Chondrocyte (in vitro differentiated cells): ENCODE measurements at regions not wholly inside any gene's neighbourhood (a gene's known extent, or its start where the extent isn't known, plus 50 kb on each side); places are given as distances from the start of the nearest gene placed in this dataset.
"Not testable (repeated sequence)": the region's sequence is repeated elsewhere in the genome, so short reads cannot be mapped to it uniquely, and the experiment has no call there.

Source experiments
- DNase-seq: peaks from one replicate; pipeline ENCODE4 v3.0.0; 2021; ENCODE audit warnings: mixed read lengths, low spot score
- H3K27ac Mint-ChIP-seq: one replicate; pipeline ENCODE4 v1.8.0; 2021; ENCODE audit warnings: mild to moderate bottlenecking, moderate library complexity, mixed read lengths; ENCODE audit not compliant: unreplicated experiment
- H3K27me3 Mint-ChIP-seq: 2 replicates; pipeline ENCODE4 v1.8.0; 2021; ENCODE audit warnings: low read depth, mixed read lengths
- H3K36me3 Mint-ChIP-seq: 2 replicates; pipeline ENCODE4 v1.8.0; 2021; ENCODE audit warnings: low read depth, mixed read lengths
- H3K4me1 Mint-ChIP-seq: 2 replicates; pipeline ENCODE4 v1.8.0; 2021; ENCODE audit warnings: low read depth, mild to moderate bottlenecking, mixed read lengths
- H3K4me3 Mint-ChIP-seq: one replicate; pipeline ENCODE4 v1.8.0; 2021; ENCODE audit warnings: mild to moderate bottlenecking, moderate library complexity, mixed read lengths; ENCODE audit not compliant: unreplicated experiment
- H3K9me3 Mint-ChIP-seq: 2 replicates; pipeline ENCODE4 v1.8.0; 2021; ENCODE audit warnings: low read depth, mixed read lengths
- CTCF ChIP-seq: fragments of 200-600 bp; sonication (generic); IDR thresholded peaks from 2 replicates; pipeline ENCODE4 v1.5.0; 2021; ENCODE audit warnings: antibody characterized with exemption, mild to moderate bottlenecking, moderate library complexity

DNA sequence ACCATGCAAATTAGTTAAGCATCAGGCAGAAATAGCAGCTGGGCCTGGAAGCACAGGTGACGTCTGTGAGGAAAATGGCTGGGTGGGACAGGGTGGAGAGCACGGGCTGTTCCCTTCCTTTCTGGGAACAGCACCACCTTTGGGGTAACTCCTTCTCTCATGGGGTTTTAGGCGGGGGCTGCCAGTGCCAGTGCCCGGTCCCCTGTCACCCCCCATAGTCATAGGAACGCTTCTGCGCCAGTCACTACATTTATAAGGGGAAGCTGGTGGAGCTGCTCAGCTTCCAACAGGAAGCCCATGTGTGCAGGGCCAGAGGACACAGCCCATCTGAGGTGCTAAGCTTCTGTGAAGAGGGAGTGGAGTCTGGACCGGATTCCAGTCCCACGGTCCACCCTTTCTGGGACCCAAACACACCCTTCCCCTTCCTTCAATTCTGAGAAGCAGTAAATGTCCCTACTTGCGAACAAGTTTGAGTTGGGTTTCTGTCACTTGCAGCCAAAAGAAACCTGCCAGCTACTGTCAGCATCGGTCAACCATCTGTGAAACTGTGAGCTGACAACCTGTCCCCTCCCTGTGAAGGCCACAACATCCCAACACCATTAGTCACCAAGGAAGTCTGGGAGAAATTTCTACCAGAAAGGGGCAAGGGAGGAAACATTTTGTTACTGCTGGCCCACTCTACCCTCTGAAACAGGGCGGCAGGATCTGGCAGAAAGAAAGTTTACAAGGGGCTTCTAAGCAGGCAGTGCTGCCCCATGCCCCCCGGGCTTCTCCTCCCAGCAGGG is 86.0 kb upstream of the AMZ2 start:
- Mint-ChIP-seq H3K4me3 (no peak overlapping the region), H3K27me3 (no peaks in the 10 kb centered on the region), H3K27ac (no peak overlapping the region), H3K36me3 (no peaks in the 10 kb centered on the region), H3K9me3 (no peaks in the 10 kb centered on the region), H3K4me1 (no peaks in the 10 kb centered on the region)
- no peak for DNase-seq
- TF ChIP-seq CTCF: no peak

GRCh38 chr17:68168273-68169164 is 79.3 kb upstream of the AMZ2 start:
- not testable (repeated sequence) for H3K4me1 Mint-ChIP-seq, H3K4me3 Mint-ChIP-seq

DNA sequence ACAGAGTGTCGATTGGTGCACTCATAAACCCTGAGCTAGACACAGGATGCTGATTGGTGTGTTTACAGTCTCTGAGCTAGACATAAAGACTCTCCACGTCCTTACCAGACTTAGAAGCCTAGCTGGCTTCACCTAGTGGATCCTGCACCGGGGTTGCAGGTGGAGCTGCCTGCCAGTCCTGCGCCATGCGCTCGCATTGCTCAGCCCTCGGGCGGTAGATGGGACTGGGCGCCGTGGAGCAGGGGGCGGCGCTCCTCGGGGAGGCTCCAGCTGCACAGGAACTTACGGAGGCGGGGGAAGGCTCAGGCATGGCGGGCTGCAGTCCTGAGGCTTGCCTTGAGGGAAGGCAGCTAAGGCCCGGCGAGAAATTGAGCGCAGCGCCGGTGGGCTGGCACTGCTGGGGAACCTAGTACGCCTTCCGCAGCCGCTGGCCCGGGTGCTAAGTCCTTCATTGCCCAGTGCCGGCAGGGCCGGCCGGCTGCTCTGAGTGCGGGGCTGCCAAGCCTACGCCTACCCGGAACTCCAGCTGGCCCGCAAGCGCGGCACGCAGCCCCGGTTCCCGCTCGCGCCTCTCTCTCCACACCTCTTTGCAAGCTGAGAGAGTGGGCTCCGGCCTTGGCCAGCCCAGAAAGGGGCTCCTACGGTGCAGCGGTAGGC is 78.5 kb upstream of the AMZ2 start:
- DNase-seq, H3K4me3 Mint-ChIP-seq, H3K27ac Mint-ChIP-seq, H3K4me1 Mint-ChIP-seq, H3K27me3 Mint-ChIP-seq, H3K9me3 Mint-ChIP-seq, H3K36me3 Mint-ChIP-seq: not testable (repeated sequence)

More at GRCh38 chr17:68168273-68169164, 79.3 kb upstream of the AMZ2 start:
- H3K27me3 Mint-ChIP-seq, DNase-seq, H3K9me3 Mint-ChIP-seq, H3K27ac Mint-ChIP-seq, H3K36me3 Mint-ChIP-seq: not testable (repeated sequence)

DNA sequence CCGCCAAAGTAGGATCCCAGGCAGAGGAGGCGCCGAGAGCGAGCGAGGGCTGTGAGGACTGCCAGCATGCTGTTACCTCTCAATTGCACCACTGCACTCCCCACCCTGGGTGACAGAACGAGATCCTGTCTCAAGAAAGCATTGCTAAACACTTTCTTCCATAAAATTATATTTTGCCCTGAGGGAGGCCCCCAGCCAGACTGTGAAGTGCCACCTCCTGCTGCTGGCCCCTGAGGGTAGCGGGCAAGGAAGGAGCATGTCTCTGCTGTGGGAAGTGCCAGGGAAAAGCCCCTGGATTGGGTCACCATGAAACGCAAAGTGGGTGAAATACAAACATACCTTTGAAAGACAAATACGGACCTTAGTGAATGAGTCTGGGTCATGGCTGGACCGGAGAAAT is 78.0 kb upstream of the AMZ2 start:
- Mint-ChIP-seq H3K4me1 (no peaks in the 10 kb centered on the region), H3K27me3 (no peaks in the 10 kb centered on the region), H3K9me3 (no peaks in the 10 kb centered on the region), H3K4me3 (no peak overlapping the region), H3K27ac (no peak overlapping the region), H3K36me3 (no peaks in the 10 kb centered on the region)
- no peak for DNase-seq
- TF ChIP-seq CTCF: no peak

DNA sequence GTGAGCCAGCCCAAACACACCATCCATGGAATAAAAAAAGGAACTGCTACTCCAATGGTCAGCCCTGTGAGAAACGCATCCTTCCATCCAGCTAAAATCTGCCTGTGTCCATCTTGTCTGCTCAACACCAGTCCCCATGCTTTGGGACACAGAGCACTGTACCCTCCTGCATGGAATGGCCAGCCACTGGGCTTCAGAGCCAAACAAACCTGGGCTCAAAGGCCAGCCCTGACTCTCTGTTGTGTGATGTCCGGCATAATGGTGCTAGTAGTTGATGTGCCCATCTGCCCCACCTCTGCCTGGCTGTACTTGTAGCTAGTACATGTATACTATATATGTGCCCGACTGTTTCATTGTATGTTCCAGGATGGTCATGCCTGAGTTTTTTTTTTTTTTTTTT is 77.6 kb upstream of the AMZ2 start:
- H3K4me3 Mint-ChIP-seq: no peak overlapping the region
- TF ChIP-seq CTCF: no peak
- H3K9me3 Mint-ChIP-seq: no peaks in the 10 kb centered on the region
- H3K27me3 Mint-ChIP-seq: no peaks in the 10 kb centered on the region
- H3K36me3 Mint-ChIP-seq: no peaks in the 10 kb centered on the region
- H3K27ac Mint-ChIP-seq: no peak overlapping the region
- no peak for DNase-seq
- no peaks in the 10 kb centered on the region for H3K4me1 Mint-ChIP-seq

- Mint-ChIP-seq H3K27me3 (no peaks in the 10 kb centered on the region), H3K4me1 (no peaks in the 10 kb centered on the region), H3K9me3 (no peaks in the 10 kb centered on the region), H3K4me3 (no peak overlapping the region), H3K27ac (no peak overlapping the region), H3K36me3 (peaks cover 2% of the 10 kb centered on the region)
- peak; percentile 91 for TF ChIP-seq CTCF
- no peak for DNase-seq
Measured at GRCh38 chr17:68172461-68172954, 75.3 kb upstream of the AMZ2 start.
